Mesodermal cell (in vitro differentiated cells): ENCODE measurements at regions not wholly inside any gene's neighbourhood (a gene's known extent, or its start where the extent isn't known, plus 50 kb on each side); places are given as distances from the start of the nearest gene placed in this dataset.

ENCODE experiments used
- H3K27ac ChIP-seq: 2 replicates; pipeline ENCODE4 v1.7.0; 2013; ENCODE audit warnings: mild to moderate bottlenecking, low read depth, low read length, moderate library complexity; ENCODE audit not compliant: severe bottlenecking
- H3K36me3 ChIP-seq: 2 replicates; pipeline ENCODE4 v1.7.1; 2013; ENCODE audit warnings: mild to moderate bottlenecking, low read length, moderate library complexity; ENCODE audit not compliant: control insufficient read depth, insufficient read depth
- H3K4me1 ChIP-seq: one replicate; pipeline ENCODE4 v1.7.1; 2013; ENCODE audit warnings: mild to moderate bottlenecking, low read length; ENCODE audit not compliant: insufficient read depth, control insufficient read depth, poor library complexity, severe bottlenecking
- H3K4me3 ChIP-seq: 2 replicates; pipeline ENCODE4 v1.7.0; 2013; ENCODE audit warnings: low read length, control low read depth, mild to moderate bottlenecking; ENCODE audit not compliant: insufficient read depth, poor library complexity, severe bottlenecking; ENCODE audit errors: extremely low read depth
- H3K9me3 ChIP-seq: 2 replicates; pipeline ENCODE4 v1.7.1; 2013; ENCODE audit warnings: mild to moderate bottlenecking, low read length, moderate library complexity; ENCODE audit not compliant: control insufficient read depth
- WGBS, 2 experiments: methylation state at CpG; one replicate each; pipeline ENCODE4 v1.1.5; 2013; ENCODE audit warnings: missing lambda C conversion rate in 2 of 2; ENCODE audit not compliant: insufficient coverage in 2 of 2; 5-methylcytosine and 5-hydroxymethylcytosine counted together

DNA sequence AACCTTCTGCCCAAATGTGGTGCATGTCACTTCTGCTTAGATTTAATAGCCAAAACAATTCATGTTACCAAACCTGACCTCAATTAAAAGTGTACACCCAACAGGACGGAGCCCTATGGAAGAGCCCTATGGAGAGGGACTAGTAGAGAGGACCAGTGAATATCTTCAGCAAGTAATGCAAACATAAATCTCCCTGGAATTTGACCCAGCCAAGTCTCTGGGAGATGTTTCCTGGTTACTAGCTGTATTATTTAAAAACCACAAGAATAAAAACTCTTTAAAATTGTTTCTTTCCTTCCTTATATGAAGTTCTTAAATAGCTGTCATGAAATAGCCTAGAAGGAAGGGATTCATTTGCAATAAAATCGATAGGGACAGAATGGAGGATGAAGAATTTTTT lies 255.8 kb downstream of the CDH11 start:
- H3K4me3 ChIP-seq, result no peak overlapping the region
- no peaks in the 10 kb centered on the region for H3K9me3 ChIP-seq
- H3K36me3 ChIP-seq, result no peaks in the 10 kb centered on the region
- H3K27ac ChIP-seq, result no peak overlapping the region
- WGBS, 2 experiments, result 100% methylated on average over 1 of the region's 2 CpGs; no CpG with 5 or more reads in 1 of the 2 experiments
- peaks cover 18% of the 10 kb centered on the region for H3K4me1 ChIP-seq

DNA sequence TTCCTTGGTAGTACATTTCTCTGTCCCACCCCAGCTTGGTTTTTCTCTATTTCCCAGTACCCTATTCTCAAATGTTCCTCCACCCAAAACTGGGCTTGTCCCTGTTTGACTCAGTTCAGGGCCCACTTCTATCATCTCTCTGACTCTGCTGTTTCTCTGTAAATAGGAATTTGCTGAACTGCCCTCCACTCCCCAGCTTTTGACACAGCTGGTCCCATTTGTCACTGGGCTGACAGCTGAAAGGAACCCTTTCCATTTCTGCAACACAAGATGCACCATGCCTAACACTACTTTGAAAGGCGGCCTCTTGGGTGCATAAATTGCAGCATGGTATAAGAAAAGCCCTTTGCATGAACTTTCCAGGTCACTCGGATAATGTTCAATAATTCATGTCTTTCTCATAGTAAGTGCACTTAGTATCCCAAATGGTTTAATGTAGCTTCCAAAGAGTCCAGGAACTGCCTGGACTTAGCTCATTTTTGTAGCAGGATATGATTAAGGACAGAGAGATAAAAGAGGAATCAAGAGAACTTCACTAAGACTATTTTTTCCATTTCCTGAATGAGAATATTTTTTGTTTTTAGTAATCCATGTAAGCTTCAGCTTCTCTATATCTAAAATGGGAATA lies 256.7 kb downstream of the CDH11 start:
- no peak overlapping the region for H3K4me3 ChIP-seq
- peak overlapping the region; percentile 92 for H3K27ac ChIP-seq
- H3K9me3 ChIP-seq, result no peaks in the 10 kb centered on the region
- H3K4me1 ChIP-seq, result peaks cover 18% of the 10 kb centered on the region
- no peaks in the 10 kb centered on the region for H3K36me3 ChIP-seq
- 80% methylated on average over 2 of the region's 2 CpGs; no CpG with 5 or more reads in 1 of the 2 experiments for WGBS, 2 experiments

DNA sequence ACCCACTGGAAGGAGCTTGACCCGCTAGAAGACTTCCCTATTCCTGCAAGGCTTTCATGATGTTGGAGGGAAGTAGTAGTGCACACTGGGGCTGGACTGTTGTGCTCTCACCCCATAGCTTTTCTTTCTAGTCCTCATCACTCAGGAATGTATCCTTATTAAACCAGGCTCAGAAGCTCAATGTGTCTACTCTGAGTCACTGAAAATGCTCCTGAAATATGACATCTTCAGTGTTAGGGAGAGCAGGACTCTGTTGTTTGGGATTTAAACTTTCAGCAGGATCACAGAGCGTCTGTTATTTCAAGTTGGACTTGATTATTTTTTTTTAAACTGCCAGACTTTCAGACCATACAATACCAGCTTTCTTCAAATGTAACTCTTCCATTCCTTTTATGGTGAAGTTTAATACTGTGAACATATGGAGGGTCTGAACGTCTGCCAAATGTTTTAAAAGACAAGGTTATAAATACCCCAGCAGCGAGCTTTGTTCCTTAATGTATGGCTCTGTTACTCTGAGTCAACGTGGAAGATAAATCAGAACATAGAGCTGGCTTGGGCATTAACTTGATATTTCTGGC lies 257.5 kb downstream of the CDH11 start:
- H3K27ac ChIP-seq, result peak overlapping the region; percentile 92
- H3K4me3 ChIP-seq, result no peak overlapping the region
- H3K36me3 ChIP-seq, result no peaks in the 10 kb centered on the region
- 78% methylated on average over 3 of the region's 5 CpGs; no CpG with 5 or more reads in 1 of the 2 experiments for WGBS, 2 experiments
- H3K4me1 ChIP-seq, result peaks cover 16% of the 10 kb centered on the region
- H3K9me3 ChIP-seq, result no peaks in the 10 kb centered on the region

DNA sequence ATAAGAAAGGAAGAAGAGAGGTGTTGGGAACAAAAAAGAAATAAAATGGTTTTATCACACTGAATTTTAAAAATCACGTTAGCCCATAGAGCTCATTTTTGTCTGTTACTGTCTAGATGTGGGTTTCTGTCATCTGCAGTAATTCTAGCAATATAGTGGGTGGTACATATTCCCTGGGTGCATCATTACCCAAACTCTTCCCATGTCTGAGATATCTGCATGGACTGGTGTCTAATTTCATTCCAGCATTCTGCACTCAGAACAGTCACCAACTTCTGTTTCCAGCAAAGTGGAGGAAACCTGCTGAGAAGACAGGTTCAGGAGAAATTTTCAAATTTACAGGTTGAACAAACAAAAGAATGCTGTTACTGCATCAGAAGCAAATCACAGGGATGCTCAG lies 263.8 kb downstream of the CDH11 start:
- no peaks in the 10 kb centered on the region for H3K9me3 ChIP-seq
- no peak overlapping the region for H3K27ac ChIP-seq
- H3K36me3 ChIP-seq, result no peaks in the 10 kb centered on the region
- WGBS, 2 experiments, result 83% methylated on average over 1 of the region's 1 CpG; no CpG with 5 or more reads in 1 of the 2 experiments
- no peaks in the 10 kb centered on the region for H3K4me1 ChIP-seq
- H3K4me3 ChIP-seq, result no peak overlapping the region

DNA sequence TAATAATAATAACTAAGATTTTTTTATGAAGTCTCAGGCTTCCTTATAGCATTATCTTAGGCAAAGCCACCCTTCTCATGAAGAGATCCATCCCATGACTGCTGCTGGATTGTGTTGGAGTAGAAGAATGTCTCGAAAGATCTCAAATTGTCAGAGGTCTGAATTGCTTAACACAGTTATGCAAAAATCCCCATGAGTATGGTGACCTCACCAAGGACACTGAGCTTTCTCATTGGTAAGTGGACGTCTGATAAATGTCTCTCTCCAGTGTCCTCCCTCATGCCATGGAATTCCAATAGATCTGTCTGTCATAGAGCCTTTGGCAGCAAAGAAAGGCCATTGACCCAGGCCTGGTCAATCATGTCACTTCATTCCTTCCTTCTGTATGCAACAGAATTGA lies 264.5 kb downstream of the CDH11 start:
- Histone ChIP-seq H3K4me1 (no peaks in the 10 kb centered on the region), H3K9me3 (no peaks in the 10 kb centered on the region), H3K27ac (no peak overlapping the region), H3K36me3 (no peaks in the 10 kb centered on the region), H3K4me3 (no peak overlapping the region)
- 88 to 100% methylated on average over 1 of the region's 2 CpGs for WGBS, 2 experiments

DNA sequence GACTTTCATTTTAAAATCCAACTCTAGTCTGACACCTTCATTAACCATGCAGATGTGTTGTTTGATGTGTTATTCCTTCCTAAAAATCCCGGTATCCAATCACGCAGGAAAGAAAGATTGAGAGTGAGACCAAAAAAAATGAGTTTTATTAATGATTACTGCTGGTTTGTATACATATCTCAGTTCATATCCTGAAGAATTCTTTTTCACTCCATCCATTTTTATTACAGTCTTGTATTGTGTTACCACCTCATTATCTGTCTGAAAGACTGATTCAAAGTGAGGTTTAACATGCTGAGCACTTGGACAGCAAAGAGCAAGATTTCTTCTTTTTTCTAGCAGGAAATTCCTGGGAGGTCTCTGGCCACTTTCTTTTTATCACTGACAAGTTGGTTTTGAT lies 268.3 kb downstream of the CDH11 start:
- H3K9me3 ChIP-seq, result no peaks in the 10 kb centered on the region
- no peaks in the 10 kb centered on the region for H3K4me1 ChIP-seq
- no peak overlapping the region for H3K4me3 ChIP-seq
- no peaks in the 10 kb centered on the region for H3K36me3 ChIP-seq
- no CpG with 5 or more reads among the region's 2 CpGs for WGBS, 2 experiments
- H3K27ac ChIP-seq, result no peak overlapping the region

DNA sequence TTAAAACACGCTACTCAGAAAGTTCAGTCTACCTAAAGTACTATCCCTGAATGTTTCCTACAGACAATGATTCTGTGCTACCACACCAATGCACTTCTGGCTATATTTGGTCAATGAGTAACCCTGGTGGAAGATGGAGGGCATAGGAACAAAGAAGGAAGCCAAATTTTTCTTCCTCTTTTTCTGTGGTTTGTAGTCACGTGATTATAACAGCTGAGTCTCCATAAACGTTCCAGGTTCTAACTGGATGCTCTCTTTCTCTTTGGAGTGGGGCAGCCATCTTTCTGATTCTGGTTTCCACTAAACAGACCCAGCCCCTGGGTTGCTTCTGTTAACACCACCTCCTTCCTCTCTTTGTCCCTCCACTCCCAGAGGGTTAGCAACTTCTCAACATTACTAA lies 274.9 kb downstream of the CDH11 start:
- H3K36me3 ChIP-seq, result no peaks in the 10 kb centered on the region
- no peak overlapping the region for H3K27ac ChIP-seq
- WGBS, 2 experiments, result 92% methylated on average over 2 of the region's 3 CpGs; no CpG with 5 or more reads in 1 of the 2 experiments
- H3K4me3 ChIP-seq, result no peak overlapping the region
- no peaks in the 10 kb centered on the region for H3K4me1 ChIP-seq
- H3K9me3 ChIP-seq, result no peaks in the 10 kb centered on the region

DNA sequence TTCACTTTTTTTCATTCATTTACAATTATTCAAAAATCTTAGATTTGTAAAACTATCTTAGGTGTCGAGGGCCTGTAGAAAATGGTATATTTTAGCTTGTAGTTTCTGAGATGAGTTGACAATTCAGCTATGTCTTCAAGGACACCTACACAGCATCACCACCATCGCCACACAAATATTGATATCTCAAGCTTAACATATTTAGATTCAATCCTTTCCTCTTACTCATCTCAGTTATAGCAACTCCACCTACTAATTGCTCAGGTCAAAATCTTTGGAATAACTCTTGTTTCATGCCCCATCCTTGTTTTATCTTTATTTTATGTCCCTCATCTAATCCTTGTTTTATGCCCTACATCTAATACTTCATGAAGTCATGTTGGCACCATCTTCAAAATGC lies 276.8 kb downstream of the CDH11 start:
- no peaks in the 10 kb centered on the region for H3K4me1 ChIP-seq
- no peaks in the 10 kb centered on the region for H3K36me3 ChIP-seq
- WGBS, 2 experiments, result 60 to 100% methylated on average over 1 of the region's 2 CpGs
- no peaks in the 10 kb centered on the region for H3K9me3 ChIP-seq
- no peak overlapping the region for H3K4me3 ChIP-seq
- no peak overlapping the region for H3K27ac ChIP-seq

DNA sequence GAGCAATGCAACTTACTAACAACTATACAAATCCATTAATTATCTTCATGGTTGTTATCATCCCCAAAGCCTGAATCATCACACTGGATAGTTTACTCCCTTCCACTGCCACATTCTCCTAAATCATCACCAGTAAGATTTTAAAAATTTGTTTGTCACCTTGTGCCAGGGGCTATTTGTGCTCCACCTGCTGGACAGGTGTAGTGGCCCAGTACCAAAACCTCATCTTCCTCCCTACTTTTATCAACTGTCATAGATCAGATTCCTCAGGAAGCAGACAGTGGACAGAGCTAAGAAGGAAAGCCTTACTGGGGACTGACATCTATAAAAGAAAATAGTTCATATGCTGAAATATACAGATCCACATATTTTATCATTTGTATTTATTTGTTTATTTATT lies 280.4 kb downstream of the CDH11 start:
- Histone ChIP-seq H3K27ac (no peak overlapping the region), H3K4me3 (no peak overlapping the region), H3K36me3 (no peaks in the 10 kb centered on the region), H3K9me3 (no peaks in the 10 kb centered on the region), H3K4me1 (no peaks in the 10 kb centered on the region)

DNA sequence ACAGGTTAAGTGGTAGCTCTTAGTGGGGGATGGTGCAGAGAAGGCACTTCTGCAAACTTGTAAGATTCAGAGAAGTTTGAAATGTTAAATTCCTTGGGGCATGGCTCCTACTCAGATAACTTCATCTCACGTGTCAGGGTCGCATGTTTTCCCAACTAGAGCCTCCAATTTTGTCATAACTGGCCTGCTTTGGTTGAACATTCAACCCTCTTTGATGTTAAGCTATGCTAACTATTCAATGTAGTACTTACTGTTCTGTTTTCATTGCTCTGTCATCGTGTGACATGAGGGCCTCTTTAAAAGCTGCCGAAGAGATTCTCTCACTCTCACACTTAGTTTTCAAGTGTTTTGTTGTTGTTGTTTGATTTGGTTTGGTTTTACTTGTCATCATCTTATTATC lies 280.8 kb downstream of the CDH11 start:
- H3K27ac ChIP-seq, result no peak overlapping the region
- H3K4me1 ChIP-seq, result no peaks in the 10 kb centered on the region
- no peak overlapping the region for H3K4me3 ChIP-seq
- WGBS, 2 experiments, result 80 to 90% methylated on average over 1 to 2 of the region's 4 CpGs
- no peaks in the 10 kb centered on the region for H3K36me3 ChIP-seq
- H3K9me3 ChIP-seq, result no peaks in the 10 kb centered on the region

DNA sequence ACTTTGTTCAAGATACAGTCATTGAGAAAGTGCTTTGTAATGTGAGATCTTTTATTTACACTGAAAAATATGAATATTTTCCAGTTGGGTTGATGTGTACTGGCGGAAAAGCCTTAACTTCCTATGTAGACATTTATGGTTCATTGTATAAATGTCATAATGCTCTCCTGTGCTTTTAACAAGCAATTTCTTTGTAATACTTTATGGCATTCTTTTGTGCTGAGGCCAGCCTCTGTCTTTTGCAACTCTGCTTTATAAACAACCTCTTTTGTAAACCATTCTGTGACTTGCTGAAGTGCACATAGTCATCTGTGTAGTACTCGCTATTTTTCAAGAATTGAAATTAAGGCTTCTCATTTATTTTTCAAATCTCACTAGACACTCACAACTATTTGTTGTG lies 291.2 kb downstream of the CDH11 start:
- WGBS, 2 experiments, result 100% methylated on average over 1 of the region's 2 CpGs
- H3K27ac ChIP-seq, result peak overlapping the region; percentile 13

More for the DNA sequence above, 291.2 kb downstream of the CDH11 start:
- Histone ChIP-seq H3K4me3 (no peak overlapping the region), H3K36me3 (no peaks in the 10 kb centered on the region), H3K9me3 (peaks cover 6% of the 10 kb centered on the region), H3K4me1 (no peaks in the 10 kb centered on the region)
